ENCODE measurements at regions not wholly inside any gene's neighbourhood (a gene's known extent, or its start where the extent isn't known, plus 50 kb on each side); places are given as distances from the start of the nearest gene placed in this dataset.

DNA sequence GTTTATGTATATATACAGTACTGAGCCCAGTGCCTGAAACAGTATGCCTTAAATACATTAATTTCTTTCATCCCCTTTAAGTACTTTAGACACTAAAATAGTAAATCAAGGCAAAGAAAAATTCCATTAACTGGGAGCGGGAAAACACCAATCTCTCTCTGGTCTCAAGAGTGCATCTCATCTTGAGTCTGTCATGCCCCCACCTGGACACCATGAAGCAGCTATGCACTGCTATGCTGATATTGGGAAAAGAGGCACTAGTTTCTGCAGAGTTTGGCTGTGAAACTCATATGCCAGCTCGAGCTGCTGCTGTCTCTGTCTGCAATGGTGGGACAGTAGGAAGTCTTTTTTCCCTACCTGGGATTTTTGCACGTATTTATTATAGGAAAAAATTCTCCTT, 754.4 kb upstream of the RAG2 start:
- no peaks in the 10 kb centered on the region; the same call in 1 of the 2 replicates for H3K27me3 Mint-ChIP-seq (ENCODE audit: low read depth)
- no peaks in the 10 kb centered on the region for H3K4me1 Mint-ChIP-seq
- H3K23ac ChIP-seq (ENCODE audit: insufficient read length, low read depth, low read length): no peak overlapping the region
- H3K36me3 Mint-ChIP-seq (ENCODE audit: insufficient read depth in 1 of 3, low read depth in 3 of 3): peaks cover 0 to 9% (median 6%) of the 10 kb centered on the region in 3 experiments; a peak in 5 of 7 replicates
- H4K20me1 ChIP-seq (ENCODE audit: control insufficient read depth, insufficient read depth, insufficient read length): no peaks in the 10 kb centered on the region
- H3K9me3 Mint-ChIP-seq: peaks cover 9 to 21% of the 10 kb centered on the region in 2 experiments
- H3K14ac ChIP-seq (ENCODE audit: insufficient read depth, low read length): no peak overlapping the region
- H4K91ac ChIP-seq (ENCODE audit: insufficient read length, low read depth, low read length): no peak overlapping the region
- H3K56ac ChIP-seq (ENCODE audit: insufficient read length, low read depth, low read length): no peak overlapping the region
- H3K4ac ChIP-seq (ENCODE audit: low read depth, low read length): no peak overlapping the region
- H3K79me1 ChIP-seq (ENCODE audit: insufficient read depth, low read depth, low read length, poor library complexity, severe bottlenecking): no peaks in the 10 kb centered on the region
- H3K27me3 ChIP-seq (ENCODE audit: insufficient read depth, low read length): no peaks in the 10 kb centered on the region
- H2BK15ac ChIP-seq (ENCODE audit: low read depth, low read length): no peak overlapping the region
- H3K4me2 ChIP-seq (ENCODE audit: insufficient read depth, insufficient read length, low read length): no peak overlapping the region
- no peaks in the 10 kb centered on the region for H3K9me3 ChIP-seq (ENCODE audit: control insufficient read depth, low read depth, low read length)
- H2AK5ac ChIP-seq (ENCODE audit: insufficient read length, low read length): no peak overlapping the region
- no peak overlapping the region for H2BK120ac ChIP-seq (ENCODE audit: low read depth, low read length, poor library complexity, severe bottlenecking)
- H4K8ac ChIP-seq (replicated peaks; ENCODE audit: insufficient read length, low read depth, low read length): no peak overlapping the region
- H3T11ph ChIP-seq (ENCODE audit: low read length): no peak overlapping the region
- DNase-seq: no peak
- H3K4me1 ChIP-seq (ENCODE audit: insufficient read depth, low read length): no peaks in the 10 kb centered on the region
- TF ChIP-seq, protein P1, sequence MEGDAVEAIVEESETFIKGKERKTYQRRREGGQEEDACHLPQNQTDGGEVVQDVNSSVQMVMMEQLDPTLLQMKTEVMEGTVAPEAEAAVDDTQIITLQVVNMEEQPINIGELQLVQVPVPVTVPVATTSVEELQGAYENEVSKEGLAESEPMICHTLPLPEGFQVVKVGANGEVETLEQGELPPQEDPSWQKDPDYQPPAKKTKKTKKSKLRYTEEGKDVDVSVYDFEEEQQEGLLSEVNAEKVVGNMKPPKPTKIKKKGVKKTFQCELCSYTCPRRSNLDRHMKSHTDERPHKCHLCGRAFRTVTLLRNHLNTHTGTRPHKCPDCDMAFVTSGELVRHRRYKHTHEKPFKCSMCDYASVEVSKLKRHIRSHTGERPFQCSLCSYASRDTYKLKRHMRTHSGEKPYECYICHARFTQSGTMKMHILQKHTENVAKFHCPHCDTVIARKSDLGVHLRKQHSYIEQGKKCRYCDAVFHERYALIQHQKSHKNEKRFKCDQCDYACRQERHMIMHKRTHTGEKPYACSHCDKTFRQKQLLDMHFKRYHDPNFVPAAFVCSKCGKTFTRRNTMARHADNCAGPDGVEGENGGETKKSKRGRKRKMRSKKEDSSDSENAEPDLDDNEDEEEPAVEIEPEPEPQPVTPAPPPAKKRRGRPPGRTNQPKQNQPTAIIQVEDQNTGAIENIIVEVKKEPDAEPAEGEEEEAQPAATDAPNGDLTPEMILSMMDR (conservative IDR thresholded peaks at IDR 0.05): no peak
- no peak overlapping the region for H3K18ac ChIP-seq (ENCODE audit: insufficient read length, low read depth, low read length)
- no peak overlapping the region for H3K9ac ChIP-seq (ENCODE audit: extremely low read depth, insufficient read length, low read length)
- no peak overlapping the region for H3K27ac Mint-ChIP-seq
- no peak overlapping the region for H2BK5ac ChIP-seq (ENCODE audit: insufficient read length, low read length)
- H3K79me2 ChIP-seq (ENCODE audit: insufficient read depth, low read length): no peaks in the 10 kb centered on the region
- no peak overlapping the region for H3K27ac ChIP-seq (ENCODE audit: insufficient read length, low read depth, low read length)
- no peak overlapping the region for H2BK12ac ChIP-seq (ENCODE audit: insufficient read length, low read depth, low read length)
- H3K23me2 ChIP-seq (ENCODE audit: insufficient read length, low read depth, low read length, poor library complexity, severe bottlenecking): no peaks in the 10 kb centered on the region
- no peak overlapping the region for H4K5ac ChIP-seq (ENCODE audit: insufficient read length, low read depth, low read length)
- no peak overlapping the region for H2BK20ac ChIP-seq (ENCODE audit: low read depth, low read length, poor library complexity, severe bottlenecking)
- H2AFZ ChIP-seq (ENCODE audit: low read length): no peak overlapping the region
- no peak overlapping the region for H3K4me3 Mint-ChIP-seq
- no CpG with 5 or more reads among the region's 3 CpGs for WGBS (ENCODE audit: extremely low coverage, insufficient read length, low lambda C conversion rate)
